ENCODE measurements at regions not wholly inside any gene's neighbourhood (a gene's known extent, or its start where the extent isn't known, plus 50 kb on each side); places are given as distances from the start of the nearest gene placed in this dataset.
A peak's percentile ranks its signal among the peaks of the same experiment; 100 is the strongest.

DNA sequence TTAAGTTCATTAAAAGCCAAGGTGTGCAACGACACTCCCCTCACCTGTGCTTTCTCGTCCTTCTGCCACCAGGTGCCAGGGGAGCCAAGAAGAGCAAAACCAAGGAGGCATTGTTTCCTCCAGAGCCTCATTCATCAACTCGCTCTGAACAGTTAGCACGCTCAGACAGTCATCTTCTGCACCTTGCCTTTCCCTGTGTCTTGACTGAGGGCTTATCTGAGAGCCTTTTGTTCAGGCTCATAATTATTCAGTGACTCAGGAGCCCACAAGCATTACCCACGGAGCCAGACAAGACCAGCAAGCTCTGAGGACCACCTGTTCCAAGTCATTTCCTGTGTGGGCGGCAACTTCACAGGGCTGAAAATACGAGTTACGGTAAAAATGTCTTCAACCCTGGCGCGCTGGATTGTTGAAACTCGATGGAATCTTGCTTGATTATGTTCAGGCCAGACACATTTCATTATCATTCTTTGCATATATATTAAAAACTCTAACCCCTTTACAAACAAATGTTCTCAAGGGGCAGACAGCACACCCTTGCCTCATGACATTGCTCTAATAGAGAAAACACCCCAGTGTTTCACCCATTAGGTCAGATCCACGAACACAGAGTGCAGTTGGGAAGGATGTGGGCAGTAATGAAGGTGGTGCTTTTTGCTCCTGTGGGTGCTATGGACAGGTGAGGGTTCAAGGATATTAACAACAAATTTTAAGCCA lies 89.7 kb upstream of the RUNX1 start:
- H3K27ac Mint-ChIP-seq (ENCODE audit: unreplicated experiment) = peak overlapping the region; percentile 12
- no peaks in the 10 kb centered on the region for H3K27me3 Mint-ChIP-seq (ENCODE audit: low read depth)
- H3K4me3 Mint-ChIP-seq (ENCODE audit: unreplicated experiment) = no peak overlapping the region
- peaks cover 41% of the 10 kb centered on the region for H3K4me1 Mint-ChIP-seq (ENCODE audit: low read depth)
- no peak for DNase-seq (ENCODE audit: low spot score)
- no peaks in the 10 kb centered on the region for H3K9me3 Mint-ChIP-seq (ENCODE audit: low read depth)
- TF ChIP-seq, protein P1, sequence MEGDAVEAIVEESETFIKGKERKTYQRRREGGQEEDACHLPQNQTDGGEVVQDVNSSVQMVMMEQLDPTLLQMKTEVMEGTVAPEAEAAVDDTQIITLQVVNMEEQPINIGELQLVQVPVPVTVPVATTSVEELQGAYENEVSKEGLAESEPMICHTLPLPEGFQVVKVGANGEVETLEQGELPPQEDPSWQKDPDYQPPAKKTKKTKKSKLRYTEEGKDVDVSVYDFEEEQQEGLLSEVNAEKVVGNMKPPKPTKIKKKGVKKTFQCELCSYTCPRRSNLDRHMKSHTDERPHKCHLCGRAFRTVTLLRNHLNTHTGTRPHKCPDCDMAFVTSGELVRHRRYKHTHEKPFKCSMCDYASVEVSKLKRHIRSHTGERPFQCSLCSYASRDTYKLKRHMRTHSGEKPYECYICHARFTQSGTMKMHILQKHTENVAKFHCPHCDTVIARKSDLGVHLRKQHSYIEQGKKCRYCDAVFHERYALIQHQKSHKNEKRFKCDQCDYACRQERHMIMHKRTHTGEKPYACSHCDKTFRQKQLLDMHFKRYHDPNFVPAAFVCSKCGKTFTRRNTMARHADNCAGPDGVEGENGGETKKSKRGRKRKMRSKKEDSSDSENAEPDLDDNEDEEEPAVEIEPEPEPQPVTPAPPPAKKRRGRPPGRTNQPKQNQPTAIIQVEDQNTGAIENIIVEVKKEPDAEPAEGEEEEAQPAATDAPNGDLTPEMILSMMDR (IDR thresholded peaks at IDR 0.05) = no peak
- H3K36me3 Mint-ChIP-seq (ENCODE audit: low read depth) = no peaks in the 10 kb centered on the region

DNA sequence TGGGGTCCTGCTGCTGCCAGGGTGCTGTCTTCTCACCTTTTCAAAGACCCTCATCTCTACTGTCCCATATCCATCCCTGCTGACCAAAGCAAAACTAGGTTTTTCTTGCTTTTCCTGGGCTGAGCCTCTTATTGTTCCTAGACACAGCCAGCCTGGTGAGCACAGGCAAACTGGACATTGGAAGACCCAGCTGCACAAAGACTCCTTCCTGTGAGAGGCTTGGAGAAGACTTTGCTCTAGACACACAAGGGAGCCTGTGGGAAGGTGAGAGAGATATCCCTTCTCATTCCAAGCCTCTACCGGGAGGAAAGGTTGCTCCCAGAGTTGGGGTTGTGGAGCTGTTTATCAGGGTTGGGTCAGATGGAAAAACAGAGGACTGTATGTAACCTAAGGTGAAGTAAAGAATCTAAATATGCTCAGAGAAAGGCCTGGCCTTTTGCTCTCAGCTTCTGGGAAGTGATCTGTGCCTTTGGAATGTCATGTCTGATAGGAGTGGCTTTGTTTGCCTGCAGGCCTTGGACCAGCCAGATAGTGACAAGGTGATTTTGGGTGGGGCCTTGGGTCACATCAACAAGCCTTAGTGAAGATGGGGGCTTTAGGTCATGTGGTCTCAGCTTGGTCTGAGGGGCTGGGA lies 87.6 kb upstream of the RUNX1 start:
- H3K36me3 Mint-ChIP-seq (ENCODE audit: low read depth) = no peaks in the 10 kb centered on the region
- peak overlapping the region; percentile 38 for H3K27ac Mint-ChIP-seq (ENCODE audit: unreplicated experiment)
- DNase-seq (ENCODE audit: low spot score) = no peak
- no peaks in the 10 kb centered on the region for H3K9me3 Mint-ChIP-seq (ENCODE audit: low read depth)
- peaks cover 41% of the 10 kb centered on the region for H3K4me1 Mint-ChIP-seq (ENCODE audit: low read depth)
- no peak overlapping the region for H3K4me3 Mint-ChIP-seq (ENCODE audit: unreplicated experiment)
- no peaks in the 10 kb centered on the region for H3K27me3 Mint-ChIP-seq (ENCODE audit: low read depth)
- TF ChIP-seq, protein P1 (IDR thresholded peaks at IDR 0.05) = no peak

DNA sequence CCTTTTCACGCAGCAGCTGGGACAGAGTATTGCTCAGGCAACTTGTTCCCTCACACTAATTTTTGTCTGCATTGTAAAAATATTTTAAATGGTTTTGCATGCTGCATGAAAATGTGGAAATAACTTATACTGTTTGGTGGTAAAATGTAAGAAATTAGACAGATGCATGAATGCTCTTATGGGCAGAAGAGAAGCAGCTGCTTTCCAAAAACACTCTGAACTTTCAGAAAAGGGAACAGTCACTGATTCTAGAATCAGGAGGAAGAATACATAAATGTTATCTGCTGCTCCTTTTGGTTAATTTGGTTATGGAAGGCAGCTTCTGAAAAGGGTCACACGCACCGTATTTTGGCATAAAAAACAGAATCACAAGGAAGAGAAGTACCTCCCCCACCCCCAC lies 87.0 kb upstream of the RUNX1 start:
- Mint-ChIP-seq H3K36me3 (ENCODE audit: low read depth) (no peaks in the 10 kb centered on the region), H3K4me3 (ENCODE audit: unreplicated experiment) (no peak overlapping the region), H3K27ac (ENCODE audit: unreplicated experiment) (no peak overlapping the region), H3K9me3 (ENCODE audit: low read depth) (no peaks in the 10 kb centered on the region), H3K4me1 (ENCODE audit: low read depth) (peaks cover 41% of the 10 kb centered on the region), H3K27me3 (ENCODE audit: low read depth) (no peaks in the 10 kb centered on the region)
- no peak for DNase-seq (ENCODE audit: low spot score)
- TF ChIP-seq, protein P1 (IDR thresholded peaks at IDR 0.05) = no peak

DNA sequence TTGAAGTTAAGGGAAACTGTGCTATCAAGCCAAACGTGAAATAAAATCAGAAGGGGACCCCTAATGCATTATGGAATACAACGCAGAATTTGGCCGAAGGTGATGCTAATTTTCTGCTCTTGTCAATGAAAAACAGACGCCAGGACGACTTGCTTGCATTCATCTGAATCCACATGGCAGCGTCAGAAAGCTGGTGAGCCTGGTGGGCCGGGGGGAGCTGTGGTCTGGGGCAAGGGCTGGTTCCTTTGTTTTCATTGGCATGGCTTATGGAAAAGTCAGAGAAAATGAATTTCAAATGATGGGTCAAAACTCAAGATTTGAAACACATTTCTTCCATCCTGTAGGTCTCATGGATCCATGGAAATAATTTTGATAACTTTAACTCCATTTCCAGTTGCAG lies 86.4 kb upstream of the RUNX1 start:
- TF ChIP-seq, protein P1 (IDR thresholded peaks at IDR 0.05) = no peak
- Mint-ChIP-seq H3K4me1 (ENCODE audit: low read depth) (peaks cover 41% of the 10 kb centered on the region), H3K4me3 (ENCODE audit: unreplicated experiment) (no peak overlapping the region), H3K36me3 (ENCODE audit: low read depth) (peaks cover under 1% of the 10 kb centered on the region), H3K27ac (ENCODE audit: unreplicated experiment) (no peak overlapping the region), H3K9me3 (ENCODE audit: low read depth) (peaks cover 4% of the 10 kb centered on the region), H3K27me3 (ENCODE audit: low read depth) (no peaks in the 10 kb centered on the region)
- no peak for DNase-seq (ENCODE audit: low spot score)

DNA sequence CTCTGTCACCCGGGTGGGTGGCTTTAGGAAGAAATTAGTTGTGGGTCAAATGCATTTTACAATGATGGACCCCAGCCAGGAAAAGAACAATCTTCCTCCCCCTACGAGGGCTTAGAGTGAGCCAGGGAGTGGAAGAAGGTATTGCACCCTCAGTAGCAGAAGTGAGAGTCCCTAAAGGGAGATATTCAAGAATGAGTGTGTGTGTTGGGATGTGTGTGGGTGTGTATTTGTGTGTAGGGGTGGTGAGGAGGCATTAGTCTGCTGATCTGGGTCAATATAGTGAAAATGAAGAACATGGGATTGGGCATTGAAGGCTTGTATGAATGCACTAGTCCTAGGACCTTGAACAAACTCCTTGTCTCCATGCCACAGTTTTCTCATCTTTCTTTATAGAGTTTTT lies 85.2 kb upstream of the RUNX1 start:
- Mint-ChIP-seq H3K4me1 (ENCODE audit: low read depth) (peaks cover 39% of the 10 kb centered on the region), H3K27ac (ENCODE audit: unreplicated experiment) (no peak overlapping the region), H3K36me3 (ENCODE audit: low read depth) (peaks cover 4% of the 10 kb centered on the region), H3K9me3 (ENCODE audit: low read depth) (peaks cover 10% of the 10 kb centered on the region), H3K27me3 (ENCODE audit: low read depth) (no peaks in the 10 kb centered on the region), H3K4me3 (ENCODE audit: unreplicated experiment) (no peak overlapping the region)
- TF ChIP-seq, protein P1 (IDR thresholded peaks at IDR 0.05) = no peak
- no peak for DNase-seq (ENCODE audit: low spot score)
